GM04503 (cell line): ENCODE measurements at regions not wholly inside any gene's neighbourhood (a gene's known extent, or its start where the extent isn't known, plus 50 kb on each side); places are given as distances from the start of the nearest gene placed in this dataset.

ENCODE experiments used
- DNase-seq: peaks from one replicate; pipeline ENCODE4 v3.0.0-alpha.2; 2012; ENCODE audit warnings: low read depth

GRCh38 chr4:41359836-41360213 lies 103.1 kb downstream of the UCHL1 start:
- no peak for DNase-seq

DNA sequence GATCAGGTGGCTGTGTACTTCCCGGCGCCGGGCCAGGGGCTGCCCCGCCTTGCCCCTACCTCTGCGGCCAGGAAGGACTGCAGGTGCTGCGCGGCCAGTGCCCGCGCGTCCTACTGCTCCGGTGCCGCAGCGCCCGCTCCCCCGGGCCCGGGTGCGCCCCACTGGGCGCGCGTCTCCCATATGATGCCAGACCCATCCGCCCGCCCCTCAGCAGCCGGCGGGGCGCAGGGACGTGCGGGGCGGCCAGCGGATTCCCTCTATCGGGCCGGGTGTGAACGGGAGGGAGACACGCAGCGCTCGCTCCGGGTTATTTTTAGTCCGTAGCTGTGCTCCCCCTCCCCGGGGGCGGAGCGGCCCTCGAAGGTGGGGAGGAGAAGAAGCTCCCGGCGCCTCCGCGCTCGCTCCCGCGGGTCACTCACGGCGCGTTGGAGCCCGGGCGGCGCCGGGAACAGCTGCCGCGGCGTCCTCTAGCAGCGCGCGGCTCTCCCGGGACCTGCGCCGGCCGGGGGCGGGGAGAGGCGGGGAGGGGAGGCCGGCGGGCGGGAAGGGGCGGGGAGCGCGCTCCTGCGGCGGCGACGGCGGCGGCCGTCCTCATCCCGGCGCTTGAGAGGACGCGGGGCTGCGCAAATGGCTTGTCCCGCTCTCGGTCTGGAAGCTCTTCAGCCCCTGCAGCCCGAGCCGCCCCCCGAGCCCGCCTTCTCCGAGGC lies 103.6 kb downstream of the UCHL1 start:
- DNase-seq = no peak

DNA sequence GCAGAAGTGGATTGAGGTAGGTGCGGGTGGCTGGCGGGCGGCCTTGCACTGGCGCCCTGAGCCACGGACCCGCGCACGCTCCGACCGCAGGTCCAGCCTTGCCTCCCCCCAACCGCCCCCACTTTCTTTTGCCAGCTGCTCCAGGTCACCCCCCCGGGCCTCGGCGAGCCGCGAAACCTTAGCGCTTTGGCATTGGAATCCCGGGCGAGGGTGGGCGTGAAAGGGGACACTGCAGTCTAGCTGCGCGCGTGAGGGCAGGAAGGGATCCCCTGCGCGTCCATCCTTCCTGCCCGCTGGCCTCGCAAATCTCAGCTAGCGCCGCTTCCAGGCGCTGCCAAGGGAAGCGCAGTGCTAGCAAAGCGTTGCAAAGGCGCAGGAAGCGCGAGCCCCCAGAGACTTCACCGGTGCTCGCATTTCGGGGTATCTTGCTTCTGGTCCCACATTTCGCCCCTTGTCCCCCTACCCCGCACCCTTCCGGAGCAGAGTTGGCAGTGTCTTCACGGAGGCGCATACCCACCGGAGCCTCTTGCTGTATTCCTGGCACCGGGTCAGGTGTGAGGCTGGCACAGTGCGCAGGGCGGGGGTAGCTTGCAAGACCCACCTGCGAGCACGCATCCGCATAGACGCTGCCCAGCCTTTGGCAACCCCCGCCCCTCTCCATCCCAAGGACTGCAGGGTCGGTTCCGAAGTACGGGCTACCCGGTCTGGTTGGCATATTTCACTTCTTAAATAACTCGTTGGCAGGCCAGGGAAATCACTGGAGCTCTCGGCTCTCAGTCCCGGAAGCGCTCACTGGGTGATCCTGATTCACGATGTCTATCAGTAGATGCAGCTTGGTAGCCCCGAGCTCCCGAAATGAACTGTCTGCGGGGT lies 104.4 kb downstream of the UCHL1 start:
- DNase-seq = no peak

DNA sequence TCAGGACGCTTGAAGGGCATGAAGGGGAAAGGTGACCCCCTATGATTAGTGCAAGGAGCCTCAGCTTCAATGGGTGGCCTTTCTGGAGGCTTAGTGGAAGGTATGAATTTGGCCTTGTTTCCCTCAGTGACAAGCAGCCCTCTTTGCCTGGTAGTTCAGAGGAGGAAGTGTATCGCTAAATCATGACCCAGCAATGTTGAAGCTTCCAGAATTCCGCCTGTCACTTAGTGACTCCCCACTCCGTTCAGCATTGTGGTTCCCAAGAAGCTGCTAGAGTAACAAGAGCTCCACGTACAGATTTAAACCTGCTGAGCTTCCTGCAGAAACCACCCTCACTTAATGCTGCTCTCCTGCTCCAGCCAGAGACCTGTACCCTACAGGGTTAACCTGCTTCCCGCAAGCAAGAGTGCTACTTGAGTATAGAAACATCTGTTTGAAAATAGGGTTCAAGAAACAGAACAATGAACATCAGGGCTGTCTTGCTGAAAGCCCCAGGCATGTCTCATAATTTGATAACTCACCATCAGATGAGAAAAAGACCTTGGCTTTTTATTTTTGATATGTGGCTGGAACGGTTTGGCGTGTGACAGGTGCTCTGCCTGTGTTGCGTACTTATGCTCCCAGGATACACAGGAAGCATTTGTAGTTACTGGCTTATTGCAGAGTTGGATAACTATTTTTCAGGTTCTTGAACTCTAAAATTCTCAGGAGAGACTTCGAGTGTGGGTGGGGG lies 105.2 kb downstream of the UCHL1 start:
- no peak for DNase-seq

DNA sequence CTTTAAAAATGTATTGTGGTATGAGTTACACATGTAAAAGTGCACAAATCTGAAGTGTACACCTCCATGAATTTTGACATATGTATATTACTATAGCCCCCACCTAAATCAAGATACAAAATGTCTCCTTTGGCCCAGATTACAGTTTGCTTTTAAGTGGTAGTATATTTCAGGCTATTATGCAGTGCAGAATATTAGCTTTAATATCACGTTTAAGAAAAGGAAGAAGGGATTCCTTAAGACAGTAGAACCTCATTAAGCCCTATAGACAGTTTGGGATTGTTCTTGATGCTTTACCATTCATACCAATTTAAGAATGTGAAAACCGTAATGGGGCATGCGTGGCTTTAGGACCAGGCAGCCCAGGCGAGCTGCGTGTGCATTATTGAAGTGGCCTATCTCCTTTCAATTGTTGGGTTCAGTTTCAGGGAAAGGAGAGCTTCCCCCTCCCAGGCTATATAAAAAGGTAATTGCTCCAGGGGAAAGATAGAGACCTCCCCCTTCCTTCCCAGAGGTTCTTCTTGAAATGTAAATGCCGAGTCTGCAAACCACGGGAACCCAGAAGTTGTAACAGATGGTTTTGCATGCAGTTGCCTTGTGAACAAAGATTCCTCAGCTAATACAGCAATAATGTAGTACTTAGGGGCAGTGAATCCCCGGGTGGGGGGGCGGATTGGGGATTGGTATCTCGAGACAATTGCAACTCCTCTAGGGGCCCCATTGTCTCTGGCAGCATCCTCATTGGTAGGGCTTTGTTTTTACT lies 106.1 kb downstream of the UCHL1 start:
- DNase-seq = no peak

DNA sequence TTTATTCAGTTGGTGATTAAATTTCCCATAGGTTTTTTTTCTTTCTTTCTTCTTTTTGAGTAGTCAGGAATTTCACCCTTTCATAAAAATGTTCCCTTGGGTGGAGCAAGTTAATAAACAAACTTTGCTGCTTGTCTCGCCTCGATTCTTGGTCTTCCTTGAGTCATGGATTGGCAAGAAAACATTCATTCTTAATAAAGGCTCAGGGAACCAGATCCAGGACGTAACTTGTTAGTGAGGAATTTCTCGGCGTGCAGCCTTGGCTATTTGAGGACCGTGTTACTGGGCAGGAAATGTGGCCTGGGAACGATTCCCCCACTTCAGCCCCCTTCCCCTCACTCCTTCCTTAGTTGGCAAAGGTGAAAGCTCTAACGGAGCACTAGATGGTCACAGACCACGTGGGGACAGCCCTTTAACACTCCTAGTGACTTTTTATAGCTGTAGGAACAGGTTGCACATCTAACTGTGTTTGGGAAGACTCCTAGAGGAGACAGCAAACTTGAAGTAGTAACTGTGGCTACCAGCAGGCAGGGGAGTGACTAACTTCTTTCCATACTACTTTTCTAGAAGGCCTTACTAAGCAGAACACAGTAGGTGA lies 106.8 kb downstream of the UCHL1 start:
- peak; percentile 78 for DNase-seq

DNA sequence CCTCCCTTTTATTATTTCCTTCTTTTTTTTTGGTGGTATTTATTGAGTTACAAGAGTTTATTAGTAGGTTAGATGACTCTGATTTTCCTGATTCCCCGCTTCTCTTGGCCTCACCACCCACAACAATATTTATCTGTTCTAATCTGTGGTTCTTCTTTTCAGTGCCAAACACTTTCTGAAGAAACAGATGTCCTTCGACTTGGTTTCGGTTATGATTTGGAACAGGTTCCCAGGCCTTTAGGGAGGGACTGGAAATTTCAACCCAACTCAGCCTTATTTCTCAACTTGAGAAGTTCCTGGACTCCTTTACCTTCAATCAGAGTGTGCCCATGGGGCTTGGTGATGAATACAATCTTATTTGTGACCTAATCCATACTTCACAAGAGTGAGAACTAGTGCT lies 108.1 kb downstream of the UCHL1 start:
- no peak for DNase-seq

DNA sequence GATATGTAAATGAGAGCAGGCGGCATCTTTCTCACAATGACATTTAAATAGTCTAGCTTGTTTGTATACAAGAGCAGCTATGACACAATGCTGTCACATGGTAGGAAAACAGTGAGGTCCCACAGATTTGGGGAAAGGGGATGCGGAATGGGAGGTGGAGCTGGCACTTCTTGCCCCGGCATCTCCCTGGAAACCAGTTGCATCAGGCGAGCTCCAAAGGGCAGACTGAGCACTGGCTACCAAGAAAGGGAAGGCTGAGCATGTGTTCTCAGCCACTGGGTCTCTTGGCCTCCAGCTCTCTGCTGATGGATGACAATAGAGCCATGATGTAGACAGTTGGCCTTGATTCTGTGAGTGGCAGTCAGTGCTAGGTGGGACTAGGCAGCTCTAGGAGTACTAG lies 109.0 kb downstream of the UCHL1 start:
- no peak for DNase-seq

- DNase-seq = no peak
These were observed 110.3 kb downstream of the UCHL1 start for GRCh38 chr4:41366911-41367517.

GRCh38 chr4:41369680-41370079 lies 113.0 kb downstream of the UCHL1 start:
- DNase-seq = no peak

DNA sequence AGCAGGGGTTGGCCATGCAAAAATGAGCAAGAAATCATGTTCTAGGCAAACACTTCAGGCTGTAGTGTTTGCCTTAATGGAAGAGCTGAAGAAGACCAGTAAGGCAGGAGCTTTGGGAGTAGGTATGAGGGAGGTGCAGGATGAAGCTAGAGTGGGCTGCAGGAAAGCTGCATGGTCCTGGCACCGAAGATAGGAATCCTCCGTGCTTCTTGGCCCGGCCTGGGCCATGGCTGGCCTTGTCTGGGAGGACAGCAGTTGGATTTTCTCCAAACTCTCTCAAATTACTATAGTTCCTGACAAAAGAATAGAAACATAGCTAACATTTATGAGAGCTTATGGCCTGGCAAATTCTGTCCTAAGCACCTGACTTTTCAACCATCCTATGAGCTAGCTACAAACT lies 116.5 kb downstream of the UCHL1 start:
- DNase-seq = no peak

- no peak for DNase-seq
These were observed 117.8 kb downstream of the UCHL1 start for GRCh38 chr4:41374490-41374889.

DNA sequence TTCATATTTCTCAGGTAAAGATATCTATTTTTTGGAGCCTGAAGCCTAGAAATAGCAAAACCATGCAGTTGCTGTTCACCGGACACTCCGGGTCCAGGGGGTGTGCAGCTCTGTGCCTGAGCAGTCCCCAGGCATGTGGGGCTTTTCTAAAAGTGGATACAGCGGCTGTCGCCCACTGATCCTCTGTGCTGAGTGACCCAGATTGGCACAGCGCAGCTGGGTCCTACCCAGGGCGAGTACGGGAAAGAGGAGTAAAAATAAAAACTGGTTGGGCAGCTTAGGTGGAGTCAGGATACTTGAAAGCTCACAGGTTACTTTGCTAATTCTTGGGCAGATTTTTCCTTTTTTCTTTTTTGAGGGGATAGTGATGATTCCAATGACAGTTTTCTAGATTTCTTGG lies 118.8 kb downstream of the UCHL1 start:
- no peak for DNase-seq

GRCh38 chr4:41377196-41377595 lies 120.5 kb downstream of the UCHL1 start:
- no peak for DNase-seq

- DNase-seq = no peak
These were observed 122.5 kb downstream of the UCHL1 start for GRCh38 chr4:41379230-41379629.

GRCh38 chr4:41380511-41381157 lies 123.9 kb downstream of the UCHL1 start:
- DNase-seq = no peak

DNA sequence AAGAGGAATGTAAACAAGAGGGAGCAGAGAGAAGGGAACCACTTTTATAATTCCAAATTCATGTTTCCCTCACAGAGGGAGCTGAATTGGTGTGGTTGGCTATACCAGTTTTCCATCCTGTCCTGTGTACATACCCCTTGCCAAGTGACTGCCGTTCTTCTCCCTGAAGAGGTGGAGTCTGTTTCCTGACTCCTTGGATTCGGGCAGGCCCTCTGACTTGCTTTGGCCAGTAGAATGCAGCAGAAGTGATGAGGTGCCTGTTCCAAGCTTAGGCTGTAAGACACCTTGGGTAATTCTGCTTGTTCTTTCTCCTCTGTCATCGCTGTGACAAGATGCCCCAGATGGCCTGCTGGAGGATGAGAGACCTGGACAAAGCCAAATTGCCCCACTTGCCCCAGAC lies 124.7 kb downstream of the UCHL1 start:
- DNase-seq = no peak

- no peak for DNase-seq
These were observed 128.3 kb downstream of the UCHL1 start for GRCh38 chr4:41384992-41385391.

DNA sequence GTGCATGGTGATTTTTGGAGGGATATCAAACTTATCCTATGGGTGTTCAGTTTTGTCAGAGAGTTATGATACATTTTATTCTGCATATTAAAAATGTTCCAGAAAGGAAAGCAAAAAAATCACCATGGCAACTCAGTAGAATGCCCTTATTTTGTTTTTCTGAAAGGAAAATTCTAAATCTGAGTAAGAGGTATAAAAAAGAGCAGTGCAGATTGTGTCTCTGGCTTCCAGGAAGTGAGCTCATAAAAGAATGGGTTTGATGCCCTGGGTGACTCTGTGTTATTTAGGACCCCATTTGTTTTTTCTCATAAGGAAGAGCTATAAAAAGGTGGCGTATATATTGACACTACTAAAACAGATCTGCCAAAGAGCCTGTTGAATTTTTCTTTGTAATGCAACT lies 128.8 kb downstream of the UCHL1 start:
- DNase-seq = no peak

- DNase-seq = no peak
These were observed 131.4 kb downstream of the UCHL1 start for GRCh38 chr4:41388080-41388479.

DNA sequence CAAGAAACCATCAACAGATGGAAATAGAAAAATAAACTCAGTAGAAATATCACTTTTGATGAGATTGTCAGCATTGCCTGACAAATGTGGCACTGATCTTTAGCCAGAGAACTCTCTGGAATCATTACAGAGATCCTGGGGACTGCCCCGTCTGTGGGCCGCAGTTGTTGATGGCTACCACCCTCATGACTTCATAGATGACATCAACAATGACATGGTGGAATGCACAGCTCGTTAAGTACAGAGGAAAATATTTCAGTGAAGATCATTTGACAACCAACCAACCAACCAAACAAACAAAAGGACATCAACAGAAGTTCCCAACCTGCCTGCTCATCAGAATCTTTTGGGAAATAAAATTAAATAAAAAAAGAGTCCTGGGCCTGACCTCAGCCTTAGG lies 132.6 kb downstream of the UCHL1 start:
- no peak for DNase-seq
